Karpas-422 (cell line): ENCODE measurements at regions not wholly inside any gene's neighbourhood (a gene's known extent, or its start where the extent isn't known, plus 50 kb on each side); places are given as distances from the start of the nearest gene placed in this dataset.
"Not testable (repeated sequence)": the region's sequence is repeated elsewhere in the genome, so short reads cannot be mapped to it uniquely, and the experiment has no call there.

Source experiments
- DNase-seq: peaks from one replicate; pipeline ENCODE4 v3.0.0-alpha.2; 2015
- H2AFZ ChIP-seq: fragments of 200-600 bp; sonication (generic); 2 replicates; pipeline ENCODE4 v1.6.1; 2014; ENCODE audit warnings: antibody characterized with exemption, low read length, mixed read lengths
- H3K27ac ChIP-seq: fragments of 200-600 bp; sonication (generic); 2 replicates; pipeline ENCODE4 v1.5.1; 2014; ENCODE audit warnings: mild to moderate bottlenecking, low read length, moderate library complexity
- H3K27me3 ChIP-seq: fragments of 200-600 bp; sonication (generic); 2 replicates; pipeline ENCODE4 v1.6.1; 2014; ENCODE audit warnings: low read length, mixed read lengths
- H3K36me3 ChIP-seq: fragments of 200-600 bp; sonication (generic); 2 replicates; pipeline ENCODE4 v1.6.1; 2014; ENCODE audit warnings: low read length, mixed read lengths; ENCODE audit not compliant: insufficient read depth
- H3K4me1 ChIP-seq: fragments of 200-600 bp; sonication (generic); 2 replicates; pipeline ENCODE4 v1.6.1; 2014; ENCODE audit warnings: mild to moderate bottlenecking, low read length, mixed read lengths
- H3K4me2 ChIP-seq: fragments of 200-600 bp; sonication (generic); 2 replicates; pipeline ENCODE4 v1.6.1; 2014; ENCODE audit warnings: low read length, low read depth, mild to moderate bottlenecking; ENCODE audit not compliant: poor library complexity, severe bottlenecking
- H3K4me3 ChIP-seq: fragments of 200-600 bp; sonication (generic); 2 replicates; pipeline ENCODE4 v1.5.1; 2014; ENCODE audit warnings: mild to moderate bottlenecking, antibody characterized with exemption, low read length, mixed read lengths
- H3K79me2 ChIP-seq: fragments of 200-600 bp; sonication (generic); 2 replicates; pipeline ENCODE4 v1.6.1; 2014; ENCODE audit warnings: mild to moderate bottlenecking, low read length, mixed read lengths
- H3K9ac ChIP-seq: fragments of 200-600 bp; sonication (generic); 2 replicates; pipeline ENCODE4 v1.6.0; 2014; ENCODE audit warnings: low read length
- H3K9me2 ChIP-seq: fragments of 200-600 bp; sonication (generic), shearing (Covaris generic); replicated peaks from 2 replicates; pipeline ENCODE4 v1.6.0; 2014; ENCODE audit warnings: mild to moderate bottlenecking, low read length, moderate library complexity; ENCODE audit not compliant: insufficient read depth
- H3K9me3 ChIP-seq: fragments of 300-700, 200-600 bp; sonication (generic); 2 replicates; pipeline ENCODE4 v1.6.1; 2014; ENCODE audit warnings: low read length, mixed read lengths
- H4K20me1 ChIP-seq: fragments of 200-600 bp; sonication (generic); 2 replicates; pipeline ENCODE4 v1.6.1; 2014; ENCODE audit warnings: mild to moderate bottlenecking, antibody characterized with exemption, low read length, low read depth; ENCODE audit not compliant: insufficient read depth

- H3K4me1 ChIP-seq = no peaks in the 10 kb centered on the region
- no peak overlapping the region for H3K27ac ChIP-seq
- H3K27me3 ChIP-seq = no peaks in the 10 kb centered on the region
- no peaks in the 10 kb centered on the region for H4K20me1 ChIP-seq
- no peak overlapping the region for H3K4me2 ChIP-seq
- no peaks in the 10 kb centered on the region for H3K36me3 ChIP-seq
- no peaks in the 10 kb centered on the region for H3K9me2 ChIP-seq
- H3K79me2 ChIP-seq = no peaks in the 10 kb centered on the region
- no peaks in the 10 kb centered on the region for H3K9me3 ChIP-seq
- H2AFZ ChIP-seq = no peak overlapping the region
- no peak overlapping the region for H3K9ac ChIP-seq
- no peak for DNase-seq
- no peak overlapping the region for H3K4me3 ChIP-seq
Measured at GRCh38 chr4:38532908-38533499, 131.0 kb upstream of the KLF3 start.

GRCh38 chr4:38534344-38535045 lies 129.5 kb upstream of the KLF3 start:
- Histone ChIP-seq H3K27ac (no peak overlapping the region), H2AFZ (no peak overlapping the region), H3K79me2 (no peaks in the 10 kb centered on the region), H3K27me3 (no peaks in the 10 kb centered on the region), H4K20me1 (no peaks in the 10 kb centered on the region), H3K4me3 (no peak overlapping the region), H3K4me1 (no peaks in the 10 kb centered on the region), H3K36me3 (no peaks in the 10 kb centered on the region), H3K4me2 (no peak overlapping the region), H3K9me2 (no peaks in the 10 kb centered on the region), H3K9me3 (no peaks in the 10 kb centered on the region), H3K9ac (no peak overlapping the region)
- no peak for DNase-seq

DNA sequence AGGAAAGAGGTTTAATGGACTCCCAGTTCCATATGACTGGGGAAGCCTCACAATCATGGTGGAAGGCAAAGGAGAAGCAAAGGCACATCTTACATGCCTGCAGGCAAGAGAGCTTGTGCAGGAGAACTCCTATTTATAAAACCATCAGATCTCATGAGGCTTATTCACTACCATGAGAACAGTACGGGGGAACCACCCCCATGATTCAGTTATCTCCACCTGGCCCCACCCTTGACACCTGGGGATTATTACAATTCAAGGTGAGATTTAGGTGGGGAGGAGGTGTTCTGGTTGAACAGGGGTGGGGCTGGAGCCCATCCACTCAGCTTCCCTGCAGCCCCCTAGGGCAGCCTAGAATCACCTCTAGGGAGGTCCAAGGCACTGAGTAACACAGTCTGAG lies 128.9 kb upstream of the KLF3 start:
- H3K79me2 ChIP-seq, H3K27me3 ChIP-seq, H4K20me1 ChIP-seq, H3K9me2 ChIP-seq, H3K4me1 ChIP-seq, H3K4me2 ChIP-seq, H2AFZ ChIP-seq, H3K9me3 ChIP-seq, H3K4me3 ChIP-seq, H3K9ac ChIP-seq, H3K36me3 ChIP-seq, H3K27ac ChIP-seq, DNase-seq: not testable (repeated sequence)

DNA sequence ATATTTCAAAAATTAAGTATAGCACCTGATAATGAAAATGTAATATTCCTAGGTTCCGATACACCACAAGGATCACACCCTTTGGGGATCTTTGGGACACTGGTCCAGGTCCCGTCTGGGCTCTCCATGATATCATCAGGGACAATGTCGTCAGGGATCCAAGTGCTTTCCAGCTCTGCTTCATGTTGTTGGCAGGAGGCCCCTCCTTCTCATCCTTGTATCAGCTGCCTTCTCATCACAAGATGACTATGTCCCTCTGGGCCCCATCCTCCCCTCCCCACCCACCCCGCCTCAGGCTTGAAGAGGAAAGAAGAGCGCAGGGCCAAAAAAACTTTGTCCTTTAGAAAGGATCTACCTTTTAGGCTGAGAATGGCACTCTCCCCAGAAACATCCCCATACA lies 128.3 kb upstream of the KLF3 start:
- H3K36me3 ChIP-seq = no peaks in the 10 kb centered on the region
- H3K4me1 ChIP-seq = no peaks in the 10 kb centered on the region
- no peaks in the 10 kb centered on the region for H3K79me2 ChIP-seq
- H3K27me3 ChIP-seq = no peaks in the 10 kb centered on the region
- no peak for DNase-seq
- no peak overlapping the region for H3K27ac ChIP-seq
- H3K9ac ChIP-seq = no peak overlapping the region
- no peak overlapping the region for H3K4me3 ChIP-seq
- H3K9me2 ChIP-seq = no peaks in the 10 kb centered on the region
- H4K20me1 ChIP-seq = no peaks in the 10 kb centered on the region
- H3K9me3 ChIP-seq = no peaks in the 10 kb centered on the region
- H2AFZ ChIP-seq = no peak overlapping the region
- no peak overlapping the region for H3K4me2 ChIP-seq

DNA sequence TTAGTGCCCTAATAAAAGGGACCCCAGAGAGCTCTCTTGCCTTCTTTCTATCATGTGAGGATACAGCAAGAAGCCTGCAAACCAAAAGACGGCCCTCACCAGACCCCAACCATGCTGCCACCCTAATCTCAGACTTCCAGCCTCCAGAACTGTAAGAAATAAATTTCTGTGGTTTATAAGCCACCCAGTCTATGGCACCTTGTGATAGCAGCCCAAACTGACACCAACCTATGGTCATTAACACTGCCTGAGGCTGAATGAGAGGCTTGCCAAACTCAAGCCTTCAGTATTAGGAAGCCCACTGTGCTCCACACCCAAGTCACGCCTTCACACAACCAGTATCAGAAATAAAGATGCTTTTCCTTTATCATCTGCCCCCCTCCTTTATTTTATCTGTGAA lies 127.3 kb upstream of the KLF3 start:
- Histone ChIP-seq H3K27me3 (no peaks in the 10 kb centered on the region), H2AFZ (no peak overlapping the region), H3K9me3 (no peaks in the 10 kb centered on the region), H3K4me2 (no peak overlapping the region), H3K79me2 (no peaks in the 10 kb centered on the region), H3K4me1 (no peaks in the 10 kb centered on the region), H3K27ac (no peak overlapping the region), H3K9me2 (no peaks in the 10 kb centered on the region), H3K9ac (no peak overlapping the region), H4K20me1 (no peaks in the 10 kb centered on the region), H3K36me3 (no peaks in the 10 kb centered on the region), H3K4me3 (no peak overlapping the region)
- no peak for DNase-seq

- no peak overlapping the region for H3K4me3 ChIP-seq
- no peak overlapping the region for H3K4me2 ChIP-seq
- no peaks in the 10 kb centered on the region for H4K20me1 ChIP-seq
- no peaks in the 10 kb centered on the region for H3K9me3 ChIP-seq
- no peaks in the 10 kb centered on the region for H3K79me2 ChIP-seq
- H2AFZ ChIP-seq = no peak overlapping the region
- H3K27ac ChIP-seq = no peak overlapping the region
- DNase-seq = no peak
- H3K9me2 ChIP-seq = no peaks in the 10 kb centered on the region
- no peak overlapping the region for H3K9ac ChIP-seq
- no peaks in the 10 kb centered on the region for H3K36me3 ChIP-seq
- H3K4me1 ChIP-seq = no peaks in the 10 kb centered on the region
- H3K27me3 ChIP-seq = no peaks in the 10 kb centered on the region
Measured at GRCh38 chr4:38537666-38538065, 126.3 kb upstream of the KLF3 start.

DNA sequence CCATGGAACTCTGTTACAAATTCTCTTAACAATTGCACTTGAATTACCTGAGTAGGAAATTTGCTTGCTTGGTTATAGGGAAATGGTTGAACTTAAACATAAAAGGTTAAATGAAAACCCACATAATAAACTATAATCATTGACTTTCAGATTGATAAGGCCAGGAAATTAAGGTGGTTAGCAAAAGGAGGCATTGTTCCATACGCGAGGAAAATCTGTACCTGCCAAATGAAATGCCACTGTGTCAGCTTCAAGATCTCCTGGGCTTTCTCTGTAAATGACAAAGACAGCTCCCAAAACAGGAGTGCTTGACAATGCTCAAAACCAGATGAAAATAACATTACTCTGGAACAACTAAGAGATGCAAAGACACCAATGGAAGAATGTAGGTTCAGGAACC lies 125.5 kb upstream of the KLF3 start:
- Histone ChIP-seq H4K20me1 (no peaks in the 10 kb centered on the region), H3K4me3 (no peak overlapping the region), H3K9ac (no peak overlapping the region), H3K4me1 (no peaks in the 10 kb centered on the region), H3K27me3 (no peaks in the 10 kb centered on the region), H3K9me3 (no peaks in the 10 kb centered on the region), H3K27ac (no peak overlapping the region), H3K4me2 (no peak overlapping the region), H3K36me3 (no peaks in the 10 kb centered on the region), H3K9me2 (no peaks in the 10 kb centered on the region), H3K79me2 (no peaks in the 10 kb centered on the region), H2AFZ (no peak overlapping the region)
- DNase-seq = no peak

- Histone ChIP-seq H3K9me3 (no peaks in the 10 kb centered on the region), H3K4me2 (no peak overlapping the region), H3K27ac (no peak overlapping the region), H3K36me3 (no peaks in the 10 kb centered on the region), H2AFZ (no peak overlapping the region), H3K79me2 (no peaks in the 10 kb centered on the region), H3K4me1 (no peaks in the 10 kb centered on the region), H3K27me3 (no peaks in the 10 kb centered on the region), H3K9ac (no peak overlapping the region), H4K20me1 (no peaks in the 10 kb centered on the region), H3K4me3 (no peak overlapping the region), H3K9me2 (no peaks in the 10 kb centered on the region)
- DNase-seq = no peak
Measured at GRCh38 chr4:38539501-38539900, 124.5 kb upstream of the KLF3 start.
